Body of pancreas (tissue), 4 donors: ENCODE measurements at regions not wholly inside any gene's neighbourhood (a gene's known extent, or its start where the extent isn't known, plus 50 kb on each side); places are given as distances from the start of the nearest gene placed in this dataset.
A peak's percentile ranks its signal among the peaks of the same experiment; 100 is the strongest.

Experiments
- POLR2A ChIP-seq, 3 donors: fragments of 450-650 bp; IDR thresholded peaks; one replicate each; pipeline ENCODE4 v1.6.1; 2016; ENCODE audit warnings: antibody characterized with exemption in 3 of 3, mild to moderate bottlenecking in 2 of 3
- TF ChIP-seq, protein P1 (sequence below), 7 experiments: fragments of 450-650 bp in 4 of 7; fragments of 200-600 bp in 3 of 7; sonication (generic) in 3 of 7; IDR thresholded peaks; one replicate each; pipeline ENCODE4 v1.5.1; 2016 to 2019; ENCODE audit warnings: antibody characterized with exemption in 7 of 7

DNA sequence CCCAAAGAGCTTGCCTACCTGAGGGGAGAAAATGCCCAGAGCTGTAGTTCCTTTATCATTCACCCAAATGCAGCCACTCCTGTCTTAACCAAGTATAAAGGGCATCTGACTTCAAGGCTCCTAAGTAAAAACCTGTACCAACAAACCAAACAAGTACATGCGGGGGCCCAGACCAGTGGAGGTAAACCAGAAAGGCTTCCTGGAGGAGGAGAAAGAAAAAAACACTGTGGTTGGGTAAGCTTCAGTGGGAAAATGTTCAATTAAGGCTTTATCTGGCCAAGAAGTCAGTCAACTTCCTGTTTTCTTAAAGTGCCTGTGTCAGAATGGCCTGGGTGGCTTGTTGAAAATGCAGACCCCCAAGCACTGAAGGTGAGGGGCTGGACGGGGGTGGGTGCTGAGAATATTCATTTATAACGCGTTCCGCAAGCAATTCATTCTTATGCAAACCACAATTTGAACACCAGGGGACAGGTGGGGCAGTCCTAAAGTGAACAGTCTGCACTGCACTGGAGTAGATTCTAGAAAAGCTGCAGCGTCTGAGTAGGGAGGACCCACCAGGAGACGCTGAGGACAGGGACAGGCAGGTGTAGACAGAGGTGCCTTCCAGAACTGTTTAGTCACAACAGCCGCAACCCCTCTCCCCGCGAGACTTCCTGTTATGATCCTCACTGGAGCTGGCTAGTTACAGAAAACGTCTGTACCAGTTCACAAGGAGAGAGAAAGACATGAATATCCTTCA lies 467.1 kb downstream of the SOX9 start:
- TF ChIP-seq, protein P1, sequence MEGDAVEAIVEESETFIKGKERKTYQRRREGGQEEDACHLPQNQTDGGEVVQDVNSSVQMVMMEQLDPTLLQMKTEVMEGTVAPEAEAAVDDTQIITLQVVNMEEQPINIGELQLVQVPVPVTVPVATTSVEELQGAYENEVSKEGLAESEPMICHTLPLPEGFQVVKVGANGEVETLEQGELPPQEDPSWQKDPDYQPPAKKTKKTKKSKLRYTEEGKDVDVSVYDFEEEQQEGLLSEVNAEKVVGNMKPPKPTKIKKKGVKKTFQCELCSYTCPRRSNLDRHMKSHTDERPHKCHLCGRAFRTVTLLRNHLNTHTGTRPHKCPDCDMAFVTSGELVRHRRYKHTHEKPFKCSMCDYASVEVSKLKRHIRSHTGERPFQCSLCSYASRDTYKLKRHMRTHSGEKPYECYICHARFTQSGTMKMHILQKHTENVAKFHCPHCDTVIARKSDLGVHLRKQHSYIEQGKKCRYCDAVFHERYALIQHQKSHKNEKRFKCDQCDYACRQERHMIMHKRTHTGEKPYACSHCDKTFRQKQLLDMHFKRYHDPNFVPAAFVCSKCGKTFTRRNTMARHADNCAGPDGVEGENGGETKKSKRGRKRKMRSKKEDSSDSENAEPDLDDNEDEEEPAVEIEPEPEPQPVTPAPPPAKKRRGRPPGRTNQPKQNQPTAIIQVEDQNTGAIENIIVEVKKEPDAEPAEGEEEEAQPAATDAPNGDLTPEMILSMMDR (IDR thresholded peaks at IDR 0.05): peak in 3 of 7 experiments; percentile 20 to 28 (median 21)
- no peak for TF ChIP-seq POLR2A (IDR thresholded peaks at IDR 0.05)
